HG03066 (cell line): ENCODE measurements at regions not wholly inside any gene's neighbourhood (a gene's known extent, or its start where the extent isn't known, plus 50 kb on each side); places are given as distances from the start of the nearest gene placed in this dataset.
A peak's percentile ranks its signal among the peaks of the same experiment; 100 is the strongest.
"Not testable (repeated sequence)": the region's sequence is repeated elsewhere in the genome, so short reads cannot be mapped to it uniquely, and the experiment has no call there.

Experiments
- ATAC-seq: cut with Tn5 transposase; IDR thresholded peaks from one replicate; pipeline ENCODE4 v1.9.1; 2021; ENCODE audit warnings: low read depth; ENCODE audit not compliant: unreplicated experiment

DNA sequence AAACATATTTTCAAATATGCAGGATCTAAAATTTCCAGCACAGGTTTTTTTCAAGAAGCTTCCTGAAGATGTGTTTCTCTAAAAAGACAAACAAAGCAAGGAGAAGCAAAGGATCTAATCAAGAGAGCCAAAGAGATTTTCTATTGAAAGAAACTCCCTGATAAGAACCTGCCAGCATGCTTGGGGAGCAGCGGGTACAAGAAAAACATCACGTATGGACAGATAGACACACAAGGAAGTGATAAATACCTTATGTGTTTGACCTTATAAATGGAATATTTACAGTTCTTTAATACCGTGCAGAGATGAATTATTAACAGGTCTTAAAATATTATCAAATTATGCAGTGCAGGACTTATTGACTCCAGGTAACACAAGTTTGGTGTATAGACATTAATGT, 562.1 kb downstream of the DACH1 start:
- no peak for ATAC-seq

GRCh38 chr13:71303144-71303543, 563.9 kb downstream of the DACH1 start:
- ATAC-seq = no peak

DNA sequence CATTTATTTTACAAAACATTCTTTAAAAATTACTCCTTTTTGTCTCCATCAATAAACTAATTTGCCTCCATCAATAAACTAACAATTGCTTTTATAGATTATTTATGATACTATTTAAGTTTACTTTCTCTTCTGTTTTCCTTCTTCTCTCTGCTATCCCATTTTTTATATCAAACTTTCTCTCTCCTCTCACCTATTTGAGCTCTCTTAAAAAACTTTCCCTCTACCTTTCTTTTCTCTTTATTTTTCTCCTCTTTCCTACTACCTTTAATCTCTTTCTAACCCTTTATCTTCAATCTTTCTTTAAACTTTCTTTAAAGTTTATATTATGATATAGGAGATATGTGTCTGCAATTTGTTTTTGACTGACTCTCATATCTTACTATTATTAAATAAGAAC, 566.4 kb downstream of the DACH1 start:
- ATAC-seq = no peak

- ATAC-seq = no peak
Observed at GRCh38 chr13:71291842-71292146, 575.2 kb downstream of the DACH1 start.

- ATAC-seq = peak; percentile 89
Observed at GRCh38 chr13:71290963-71291841, 575.8 kb downstream of the DACH1 start.

DNA sequence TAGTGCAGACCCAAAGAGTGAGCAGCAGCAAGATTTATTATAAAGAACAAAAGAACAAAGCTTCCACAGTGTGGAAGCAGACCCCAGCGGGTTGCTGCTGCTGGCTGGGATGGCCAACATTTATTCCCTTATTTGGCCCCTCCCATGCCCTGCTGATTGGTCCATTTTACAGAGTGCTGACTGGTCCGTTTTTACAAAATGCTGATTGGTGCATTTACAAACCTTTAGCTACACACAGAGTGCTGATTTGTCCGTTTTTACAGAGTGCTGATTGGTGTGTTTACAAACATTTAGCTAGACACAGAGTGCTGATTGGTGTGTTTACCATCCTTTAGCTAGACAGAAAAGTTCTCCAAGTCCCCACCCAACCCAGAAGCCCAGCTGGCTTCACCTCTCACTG, 577.0 kb downstream of the DACH1 start:
- not testable (repeated sequence) for ATAC-seq

DNA sequence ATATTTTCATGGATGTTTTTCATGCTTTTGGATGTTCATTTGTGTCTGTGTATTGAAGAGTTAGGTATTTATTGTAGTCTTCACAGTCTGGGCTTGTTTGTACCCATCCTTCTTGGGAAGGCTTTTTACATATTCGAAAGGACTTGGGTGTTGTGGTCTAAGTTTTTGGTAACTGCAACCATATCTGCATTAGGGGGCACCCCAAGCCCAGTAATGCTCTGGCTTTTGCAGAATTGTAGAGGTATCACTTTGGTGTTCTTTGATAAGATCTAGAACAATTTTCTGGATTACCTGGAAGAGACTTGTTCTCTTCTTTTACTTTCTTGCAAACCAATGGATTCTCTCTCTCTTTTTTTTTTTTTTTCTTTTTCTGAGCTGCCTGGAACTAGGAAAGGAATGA, 581.3 kb downstream of the DACH1 start:
- ATAC-seq = no peak

GRCh38 chr13:71278512-71278911, 588.5 kb downstream of the DACH1 start:
- no peak for ATAC-seq

- peak; percentile 93 for ATAC-seq
Observed at GRCh38 chr13:71274923-71275608, 591.9 kb downstream of the DACH1 start.

DNA sequence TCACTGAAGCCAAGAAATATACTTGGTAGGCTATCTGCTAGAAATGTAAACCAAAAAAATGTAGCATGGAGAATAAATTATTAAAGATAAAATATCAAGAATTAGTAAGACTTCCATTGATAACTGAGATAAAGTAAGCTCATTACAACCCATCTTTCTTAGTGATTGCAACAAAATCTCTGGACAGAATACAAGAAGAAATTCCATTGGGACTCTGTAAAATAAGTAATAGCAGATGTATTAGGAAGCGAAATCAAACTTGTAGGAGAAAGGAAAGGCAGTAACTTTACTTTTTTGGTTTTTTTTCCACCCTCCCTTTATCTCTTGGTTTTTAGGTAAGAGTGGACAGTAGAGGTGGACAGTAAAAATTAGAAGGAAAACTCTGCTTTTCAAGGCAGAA, 605.7 kb downstream of the DACH1 start:
- ATAC-seq = no peak

DNA sequence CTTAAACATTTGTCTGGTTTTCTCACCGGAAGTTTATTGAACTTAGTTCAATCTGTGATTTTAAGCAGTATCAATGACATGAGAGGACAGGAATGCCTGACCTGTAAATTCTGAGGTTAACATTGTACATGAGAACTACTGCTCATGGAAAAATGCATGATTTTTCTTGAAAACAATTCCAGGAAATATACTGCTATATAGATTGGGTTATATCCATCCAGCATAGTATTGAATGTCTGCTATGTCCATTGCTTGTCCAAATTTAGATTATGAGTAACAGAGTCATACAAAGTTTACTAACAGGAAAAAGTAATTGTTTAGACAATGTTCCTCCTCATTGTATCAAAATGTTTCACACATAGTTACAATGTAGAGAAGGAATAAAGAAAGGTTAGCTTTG, 606.8 kb downstream of the DACH1 start:
- no peak for ATAC-seq

GRCh38 chr13:71255633-71256032, 611.4 kb downstream of the DACH1 start:
- ATAC-seq = no peak

GRCh38 chr13:71254384-71254783, 612.6 kb downstream of the DACH1 start:
- no peak for ATAC-seq

- ATAC-seq = no peak
Observed at GRCh38 chr13:71252184-71252704, 614.8 kb downstream of the DACH1 start.

DNA sequence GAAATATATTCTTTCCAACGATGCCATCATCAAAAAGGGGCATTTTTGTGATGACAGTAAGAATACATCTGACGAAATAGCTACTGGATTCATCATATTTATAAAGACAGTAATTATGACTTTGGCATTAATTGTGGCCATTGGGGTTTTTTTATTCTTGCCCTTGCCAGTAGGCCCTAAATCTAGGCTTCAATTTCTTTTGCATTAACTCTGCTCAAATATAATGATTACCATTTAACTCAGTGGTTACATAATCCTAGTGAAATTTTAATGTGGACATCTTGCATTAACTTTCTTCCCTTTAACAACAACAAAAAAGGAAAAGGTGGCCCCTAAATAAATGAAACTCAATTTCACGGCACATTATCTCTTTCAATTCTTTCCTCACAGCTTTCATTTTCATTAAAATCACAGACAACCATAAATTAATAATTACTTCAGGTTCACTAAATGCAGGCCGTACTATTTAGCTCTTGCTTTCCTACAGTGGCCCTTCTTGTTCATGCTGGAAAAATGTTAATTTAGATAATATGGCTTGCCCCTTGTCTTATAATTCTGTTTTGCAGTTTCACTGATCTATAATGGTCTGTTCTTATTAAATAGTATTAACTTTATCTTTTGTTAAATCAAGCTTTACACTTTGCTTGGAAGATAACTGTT, 615.6 kb downstream of the DACH1 start:
- ATAC-seq = no peak

- ATAC-seq = no peak
Observed at GRCh38 chr13:71249011-71249410, 618.0 kb downstream of the DACH1 start.

DNA sequence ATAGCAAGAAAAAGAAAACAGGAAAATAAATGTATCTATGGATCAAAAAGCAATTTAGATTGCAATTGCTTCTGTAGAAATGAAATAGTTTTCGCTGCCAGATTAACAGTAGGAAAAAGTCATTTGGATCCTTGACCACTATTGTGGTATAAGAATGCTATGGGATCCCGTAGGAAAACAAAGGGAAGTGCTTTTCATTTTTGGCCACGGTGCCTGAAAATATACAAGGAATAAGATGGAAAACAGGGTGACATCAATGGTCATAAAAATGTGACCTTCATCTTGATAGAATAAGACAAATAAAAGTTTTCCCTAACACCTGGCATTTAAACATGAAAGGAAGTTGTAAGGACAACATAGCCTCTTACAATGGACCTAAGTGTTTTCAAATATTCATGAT, 622.8 kb downstream of the DACH1 start:
- ATAC-seq = no peak

- no peak for ATAC-seq
Observed at GRCh38 chr13:71242201-71242600, 624.8 kb downstream of the DACH1 start.

GRCh38 chr13:71240911-71241310, 626.1 kb downstream of the DACH1 start:
- no peak for ATAC-seq

GRCh38 chr13:71237332-71237731, 629.7 kb downstream of the DACH1 start:
- ATAC-seq = no peak

DNA sequence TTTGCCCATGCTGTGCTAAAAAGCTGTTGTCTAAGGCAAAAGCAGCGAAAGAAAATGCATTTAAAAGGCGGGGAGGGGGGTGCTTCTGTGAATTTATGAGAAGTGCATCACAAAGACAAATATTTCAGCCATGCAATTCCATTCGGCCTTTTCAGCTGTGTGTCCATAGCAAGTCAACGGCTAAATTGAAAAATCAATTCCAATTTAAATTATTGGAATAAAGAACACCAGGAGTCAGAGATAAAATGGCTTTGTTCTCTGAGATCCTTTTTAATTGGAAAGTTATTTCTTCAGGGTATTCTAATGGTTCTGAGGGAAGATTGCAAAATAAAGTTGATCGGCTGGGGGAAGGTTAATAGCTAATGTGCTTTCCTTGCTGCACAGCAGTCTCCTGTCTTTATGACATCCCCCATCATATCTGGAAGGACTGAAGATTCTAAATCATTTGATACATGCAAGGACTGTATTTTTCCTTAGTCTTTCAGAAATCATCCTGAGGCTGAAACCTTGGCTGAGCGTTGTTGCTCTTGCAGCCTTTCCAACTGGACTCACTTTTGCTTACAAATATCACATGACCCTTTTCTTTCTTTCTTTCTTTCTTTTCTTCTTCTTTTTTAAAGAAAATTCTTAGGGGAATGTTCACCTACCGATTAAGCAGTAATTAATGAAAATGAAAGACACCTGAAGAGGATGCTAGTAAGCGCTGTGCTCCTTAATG, 647.1 kb downstream of the DACH1 start:
- ATAC-seq = no peak
